Hematopoietic multipotent progenitor cell (in vitro differentiated cells): ENCODE measurements at regions not wholly inside any gene's neighbourhood (a gene's known extent, or its start where the extent isn't known, plus 50 kb on each side); places are given as distances from the start of the nearest gene placed in this dataset.
"Not testable (repeated sequence)": the region's sequence is repeated elsewhere in the genome, so short reads cannot be mapped to it uniquely, and the experiment has no call there.

ENCODE experiments used
- DNase-seq, 3 donors: peaks; one replicate each; pipeline ENCODE4 v3.0.0-alpha.2; 2011 to 2015; ENCODE audit warnings: low read depth in 2 of 3, low spot score in 2 of 3

DNA sequence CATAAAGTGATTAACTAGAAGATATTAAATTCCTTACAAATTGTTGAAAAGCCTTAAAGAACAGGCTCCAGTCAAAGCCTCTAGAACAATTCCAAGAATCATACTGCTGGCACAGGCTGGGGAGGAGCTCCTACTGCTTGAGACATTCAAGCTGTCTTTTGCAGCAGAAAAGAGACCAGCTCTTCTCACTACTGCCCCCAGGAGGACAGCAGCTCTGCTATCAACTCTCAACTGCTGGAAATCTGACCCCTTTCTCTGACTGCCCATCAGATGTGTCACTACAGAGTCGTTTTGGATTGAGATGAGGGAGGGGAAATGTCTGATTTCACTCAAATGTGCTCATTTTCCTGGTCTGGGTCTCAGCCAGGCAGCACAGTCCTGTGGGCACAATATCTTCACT is 421.0 kb downstream of the RPIA start:
- peak in 2 of 3 donors; percentile 5 to 23 for DNase-seq

DNA sequence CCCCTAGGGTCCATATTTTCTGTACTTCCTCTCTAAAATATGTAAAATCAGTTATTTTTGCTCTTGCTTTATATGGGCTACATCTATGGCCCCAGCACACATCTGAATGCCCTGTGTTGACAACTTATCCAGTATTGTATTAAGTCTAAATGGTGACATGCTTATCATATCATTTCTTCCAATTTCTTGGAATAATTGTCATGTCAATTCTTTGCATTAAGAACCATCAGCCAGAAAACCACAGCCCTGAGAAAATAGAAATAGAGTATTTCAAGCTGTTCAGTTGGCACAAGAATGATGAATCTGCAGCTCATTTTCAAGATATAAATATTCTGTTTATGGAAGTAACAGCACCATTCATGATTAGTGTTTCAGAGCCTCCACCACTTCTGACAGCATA is 421.8 kb downstream of the RPIA start:
- not testable (repeated sequence) for DNase-seq

DNA sequence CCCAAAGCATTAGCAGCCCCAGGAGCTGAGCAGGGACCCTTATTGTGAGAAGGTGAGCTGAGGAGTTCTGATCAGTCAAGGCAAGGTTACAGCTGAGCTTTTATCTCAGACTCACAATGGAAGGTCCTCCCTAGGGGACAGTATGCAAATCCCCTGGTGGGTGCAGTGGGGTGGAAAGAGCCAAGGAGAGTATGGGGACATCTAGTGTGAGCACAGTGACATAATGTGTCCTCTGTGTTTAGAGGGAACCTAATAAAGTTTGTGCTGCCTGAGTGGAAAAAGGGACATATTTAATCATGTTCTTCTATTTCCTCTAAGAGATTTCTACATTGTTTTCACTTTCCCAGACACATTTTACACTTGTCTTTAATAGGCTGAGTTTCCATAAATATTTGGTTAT is 438.0 kb downstream of the RPIA start:
- DNase-seq, result not testable (repeated sequence)

DNA sequence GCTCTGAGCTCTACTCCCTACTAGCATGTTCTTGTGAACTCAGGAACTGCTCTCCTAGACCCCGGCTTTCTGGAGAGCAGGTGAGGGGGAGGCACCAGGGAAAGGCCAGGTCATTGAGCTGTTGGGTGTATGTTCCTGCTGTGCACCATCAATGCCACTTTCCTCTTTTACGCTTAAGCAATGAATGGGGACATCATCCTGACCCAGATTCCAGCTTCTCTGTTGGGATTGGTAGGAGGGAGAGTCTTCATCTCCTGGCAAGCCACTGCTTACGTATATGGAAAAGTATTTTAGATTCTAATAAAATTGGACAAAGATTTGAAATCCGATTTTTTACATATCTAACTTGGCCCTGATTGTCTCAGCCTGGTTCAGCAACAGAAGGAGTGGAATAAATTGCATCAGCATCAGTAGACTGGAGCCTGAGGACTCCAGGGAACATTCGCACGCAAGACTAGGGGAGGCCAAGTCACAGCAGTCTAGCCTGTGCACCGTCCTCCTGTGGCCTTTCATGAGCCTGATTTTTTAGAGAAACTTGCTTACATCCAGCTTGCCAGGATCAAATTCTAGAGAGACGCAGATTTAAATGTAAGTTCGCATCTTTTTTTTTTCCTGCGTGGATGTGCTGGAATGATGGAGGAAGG is 439.3 kb downstream of the RPIA start:
- DNase-seq, result not testable (repeated sequence)

DNA sequence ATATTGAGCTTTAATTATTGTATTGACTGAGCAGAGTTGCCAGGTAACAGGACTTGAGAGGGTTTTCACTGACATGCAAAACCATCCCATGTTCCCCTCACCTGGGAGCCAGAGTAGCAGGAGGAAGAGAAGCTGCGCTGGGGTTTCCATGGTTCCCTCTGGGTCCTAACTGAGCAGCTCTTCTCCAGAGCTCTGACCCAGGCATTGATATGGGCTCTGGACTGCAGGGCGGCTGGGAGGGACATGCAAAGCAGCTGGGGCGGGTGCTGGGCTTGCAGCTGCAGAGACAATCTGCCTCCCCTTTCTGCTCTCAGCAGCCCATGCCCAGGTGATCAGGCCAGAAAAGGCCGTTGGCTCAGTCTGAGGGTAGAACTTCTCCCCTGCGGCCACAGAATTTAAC is 451.5 kb downstream of the RPIA start:
- not testable (repeated sequence) for DNase-seq

DNA sequence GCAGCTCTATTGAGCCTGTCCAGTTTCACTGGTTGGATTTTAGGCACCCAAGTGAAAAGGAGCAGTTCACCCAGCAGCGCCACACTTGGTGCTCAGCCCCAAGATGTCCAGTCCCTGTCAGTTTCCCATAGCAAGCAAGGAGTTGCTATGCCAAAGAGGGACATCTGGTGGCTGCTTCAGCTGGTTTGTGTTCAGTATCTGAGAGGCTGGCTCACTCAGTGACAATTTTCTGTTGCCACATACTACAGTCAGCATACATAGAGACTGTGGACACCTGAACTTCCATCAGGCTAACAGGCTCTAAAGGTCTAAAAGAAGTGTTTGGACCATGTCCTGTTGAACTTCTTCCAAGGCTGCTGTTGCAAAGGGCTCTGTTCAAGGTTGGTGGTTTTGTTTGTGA is 453.9 kb downstream of the RPIA start:
- DNase-seq, result not testable (repeated sequence)

DNA sequence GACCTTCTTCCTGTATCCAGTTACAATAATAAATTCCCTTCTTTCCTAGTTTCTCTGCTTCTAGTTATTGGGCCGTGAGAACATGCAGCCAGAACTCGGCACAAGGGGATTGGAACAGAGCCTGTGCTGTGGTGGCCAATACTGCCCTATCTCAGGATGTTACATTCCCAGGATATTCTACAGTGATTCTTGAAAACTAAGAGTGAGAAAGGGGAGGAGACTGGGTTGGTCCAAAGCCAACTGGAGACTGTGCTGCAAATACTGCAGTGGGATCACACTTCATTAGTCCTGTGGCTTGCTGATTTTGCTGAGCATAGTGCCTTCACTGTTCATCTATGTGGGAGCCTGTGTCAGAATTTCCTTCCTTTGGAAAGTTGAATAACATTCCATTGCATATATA is 456.8 kb downstream of the RPIA start:
- not testable (repeated sequence) for DNase-seq

DNA sequence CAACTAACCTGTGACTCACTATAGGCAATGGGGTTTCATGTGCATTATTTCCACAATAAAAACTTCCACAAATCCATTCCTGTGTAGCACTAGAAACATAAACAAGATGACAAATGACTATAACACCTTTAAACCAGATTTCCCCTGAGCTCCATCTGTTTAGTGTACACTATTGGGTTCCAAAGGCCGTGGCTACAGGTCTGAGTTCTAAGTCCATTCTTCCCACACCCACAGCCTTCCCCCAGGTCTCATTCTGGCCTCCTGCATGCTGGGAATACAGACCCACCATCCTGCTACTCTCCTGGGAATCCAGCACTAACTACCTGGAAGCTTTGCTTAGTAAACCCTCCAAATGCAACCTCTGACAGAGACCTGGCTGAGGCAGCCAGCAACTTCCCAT is 460.2 kb downstream of the RPIA start:
- DNase-seq, result not testable (repeated sequence)

DNA sequence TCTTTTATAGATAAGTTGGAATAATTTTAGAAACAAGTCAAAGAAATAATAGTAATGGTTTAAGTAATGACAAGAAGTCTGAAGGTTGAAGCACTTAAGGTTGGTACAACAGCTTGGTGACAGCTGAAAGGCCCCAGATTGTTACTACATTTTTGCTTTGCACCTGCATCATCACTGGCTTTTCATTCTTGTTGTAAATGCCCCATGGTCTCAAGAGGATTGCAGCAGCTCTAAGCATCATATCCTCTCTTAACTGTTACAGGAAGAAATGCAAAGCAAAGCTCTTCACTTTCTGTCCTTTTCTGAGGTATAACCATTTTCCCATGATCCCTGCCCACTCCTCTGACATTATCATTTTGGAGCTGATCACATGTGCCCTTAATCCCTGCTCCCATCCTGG is 461.0 kb downstream of the RPIA start:
- not testable (repeated sequence) for DNase-seq

DNA sequence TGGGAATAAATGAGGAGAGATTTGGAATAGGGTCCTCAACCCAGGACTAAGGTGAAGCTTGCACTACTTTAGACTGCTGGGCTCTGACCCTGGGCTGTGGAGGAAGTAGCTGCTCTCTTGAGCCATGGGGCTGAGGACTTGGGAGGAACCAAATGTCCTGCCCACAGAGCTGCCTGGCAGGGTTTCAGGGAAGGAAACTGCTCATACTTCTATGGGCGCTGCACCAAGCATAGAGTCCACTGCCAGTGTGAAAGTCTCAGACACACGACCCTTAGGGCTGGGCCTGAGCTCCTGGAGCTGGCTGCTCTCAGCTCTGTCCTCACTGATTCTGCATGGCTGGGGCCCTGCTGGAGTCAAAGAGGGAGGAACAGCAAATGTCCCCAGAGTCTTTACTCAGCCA is 461.7 kb downstream of the RPIA start:
- peak in 1 of 3 donors; percentile 36 for DNase-seq

DNA sequence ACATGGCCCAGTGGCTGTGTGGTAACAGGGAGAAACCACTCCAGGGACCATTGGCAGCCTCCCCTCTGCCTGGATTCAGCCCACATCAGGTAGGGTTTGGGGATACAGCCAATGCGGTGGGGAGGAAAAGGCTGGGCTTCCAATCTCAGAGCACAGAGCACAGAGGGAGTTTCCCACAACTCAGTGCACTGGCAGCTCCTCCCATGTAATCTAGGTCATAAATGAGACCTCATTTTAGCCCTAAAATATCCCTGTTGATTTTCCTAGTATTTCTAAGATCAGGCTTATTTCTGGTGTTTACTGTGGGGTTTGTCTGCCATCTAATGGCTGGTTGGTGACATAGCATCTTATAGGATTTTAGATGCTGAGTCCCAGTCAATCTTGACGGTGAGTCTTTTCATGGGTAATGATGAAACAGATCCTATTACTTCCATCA is 462.8 kb downstream of the RPIA start:
- peak in 1 of 3 donors; percentile 9 for DNase-seq

DNA sequence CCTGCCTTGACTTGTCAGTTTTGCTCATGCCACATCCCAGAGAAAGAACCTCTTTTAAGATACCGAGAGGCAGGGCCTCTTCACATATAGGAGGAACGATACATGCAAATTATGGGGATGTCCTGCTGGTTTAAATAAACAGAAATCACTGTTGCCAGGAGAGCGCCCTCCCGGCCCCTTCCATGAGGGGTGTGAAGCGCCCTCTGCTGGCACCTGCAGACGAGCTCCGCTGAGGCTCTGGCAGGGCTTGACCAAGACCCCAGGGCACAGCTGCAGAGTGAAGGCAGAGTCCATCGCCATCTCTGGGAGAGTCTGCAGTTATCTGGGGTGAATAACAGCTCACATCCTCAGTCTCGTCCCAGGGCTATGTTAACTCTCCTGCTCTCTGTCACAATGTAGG is 468.8 kb downstream of the RPIA start:
- not testable (repeated sequence) for DNase-seq

DNA sequence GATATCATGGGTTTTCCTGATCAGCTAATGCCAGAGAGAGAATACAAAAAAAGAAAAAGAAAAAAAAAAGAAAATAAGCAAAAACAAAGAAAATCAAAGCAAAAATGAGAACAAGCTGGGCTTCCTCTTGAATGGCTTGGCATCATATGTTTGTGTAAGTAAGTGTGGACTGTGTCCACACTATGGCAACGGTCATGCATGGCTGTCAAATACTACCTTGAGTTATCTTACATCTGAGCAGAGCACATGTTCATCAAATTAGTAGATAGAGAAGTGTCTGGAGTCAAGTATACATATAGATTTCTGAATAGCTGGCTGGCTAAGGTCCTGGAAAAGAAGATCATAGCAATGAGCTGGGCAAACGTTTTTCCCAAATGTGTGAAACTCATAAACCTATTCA is 470.2 kb downstream of the RPIA start:
- not testable (repeated sequence) for DNase-seq

DNA sequence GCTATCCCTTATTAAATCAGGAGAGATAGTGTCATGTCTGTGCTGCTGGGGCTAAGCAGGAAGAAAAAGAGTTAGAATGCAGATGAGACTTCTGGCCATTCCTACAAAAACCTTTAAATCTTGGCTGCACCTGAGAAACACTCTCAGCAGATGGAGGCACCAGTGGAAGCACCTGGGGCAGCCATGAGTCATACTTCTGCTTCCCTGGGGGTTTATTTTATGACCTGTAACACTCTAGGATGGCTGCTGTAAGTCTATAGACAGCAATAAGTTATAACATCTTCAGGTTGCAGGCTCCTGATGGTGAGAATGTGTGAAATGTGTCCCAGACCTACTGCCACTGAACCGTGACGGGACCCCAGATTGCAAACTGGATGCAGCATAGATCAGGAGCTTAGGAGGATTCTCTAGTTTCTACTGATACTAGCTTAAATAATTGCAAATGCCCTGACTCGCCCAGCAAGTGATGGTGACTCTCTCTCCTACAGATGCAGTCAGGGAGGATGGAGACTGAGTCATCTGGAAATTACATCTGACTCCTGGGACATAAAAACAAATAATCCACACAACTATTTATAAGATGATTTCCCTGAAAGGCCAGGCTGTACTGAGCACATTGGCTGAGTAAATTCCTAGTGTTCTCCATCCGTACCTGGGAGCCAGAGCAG is 479.2 kb downstream of the RPIA start:
- DNase-seq, result not testable (repeated sequence)

DNA sequence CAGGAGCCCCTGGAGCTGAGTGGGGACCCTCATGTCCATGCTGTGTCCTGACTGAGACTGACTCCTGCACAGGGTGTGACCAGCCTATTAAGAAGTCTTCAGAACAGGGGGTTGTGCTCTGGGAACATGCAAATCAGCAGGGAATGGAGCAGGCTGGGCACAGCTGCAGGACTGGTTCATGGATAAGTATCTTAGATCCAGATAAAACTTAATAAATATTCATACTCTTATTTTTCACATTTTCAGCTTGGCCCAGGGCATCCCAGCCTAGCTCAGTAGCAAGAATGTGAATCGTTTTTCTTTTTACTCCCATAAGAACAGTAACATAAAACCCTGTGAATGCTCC is 479.7 kb downstream of the RPIA start:
- not testable (repeated sequence) for DNase-seq

DNA sequence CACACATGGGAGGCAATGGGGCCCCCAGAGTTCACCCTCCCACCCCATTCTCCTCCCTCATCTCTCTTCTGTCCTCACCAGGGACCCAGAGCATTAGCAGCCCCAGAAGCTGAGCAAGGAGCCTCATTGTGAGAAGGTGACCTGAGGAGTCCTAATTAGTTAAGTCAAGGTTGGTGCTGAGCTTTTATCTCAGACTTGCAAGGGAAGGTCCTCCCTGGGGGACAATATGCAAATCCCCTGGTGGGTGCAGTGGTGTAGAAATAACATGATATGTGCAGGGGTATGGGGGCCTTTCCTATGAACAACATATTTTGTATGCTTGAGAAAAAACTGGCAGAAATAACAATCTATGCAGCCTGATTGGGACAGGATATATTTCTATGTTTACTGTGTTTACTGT is 485.5 kb downstream of the RPIA start:
- not testable (repeated sequence) for DNase-seq

DNA sequence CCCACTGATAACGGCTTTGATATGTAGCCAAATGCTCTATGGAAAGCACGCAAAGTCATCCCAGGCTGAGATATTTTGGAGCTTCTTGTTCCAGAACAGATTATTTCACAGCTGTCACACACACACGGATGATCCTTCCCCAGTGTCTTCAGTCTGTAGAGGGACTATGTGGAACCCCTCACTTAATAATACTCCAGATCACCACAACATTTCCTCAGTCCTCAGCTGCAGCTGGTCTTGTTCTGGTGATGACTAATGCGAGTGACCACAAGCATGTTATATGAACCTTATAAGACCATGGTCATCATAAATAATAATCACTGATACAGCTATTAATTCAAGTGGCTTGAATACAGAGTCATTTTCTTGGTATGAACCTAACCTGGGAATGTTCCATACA is 490.7 kb downstream of the RPIA start:
- DNase-seq, result not testable (repeated sequence)

DNA sequence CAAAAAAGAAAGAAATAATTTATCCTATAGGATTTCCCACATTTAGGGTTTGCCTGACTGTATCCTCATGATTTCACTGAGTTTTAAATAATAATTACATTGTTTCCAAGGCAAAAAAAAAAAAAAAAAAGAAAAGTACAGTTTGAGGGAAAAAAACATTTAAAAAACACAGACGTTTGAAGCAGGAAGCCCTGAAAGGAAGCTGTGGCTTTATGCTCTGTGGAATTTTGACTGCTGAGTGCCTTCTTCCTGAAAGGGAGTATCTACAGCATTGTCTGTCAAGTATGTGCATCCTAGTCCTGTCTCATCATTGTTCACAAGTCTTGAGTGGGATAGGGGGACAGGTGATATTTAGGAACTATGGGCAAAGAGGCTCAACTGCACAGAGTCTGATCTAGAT is 493.3 kb downstream of the RPIA start:
- peak in 1 of 3 donors; percentile 52 for DNase-seq

DNA sequence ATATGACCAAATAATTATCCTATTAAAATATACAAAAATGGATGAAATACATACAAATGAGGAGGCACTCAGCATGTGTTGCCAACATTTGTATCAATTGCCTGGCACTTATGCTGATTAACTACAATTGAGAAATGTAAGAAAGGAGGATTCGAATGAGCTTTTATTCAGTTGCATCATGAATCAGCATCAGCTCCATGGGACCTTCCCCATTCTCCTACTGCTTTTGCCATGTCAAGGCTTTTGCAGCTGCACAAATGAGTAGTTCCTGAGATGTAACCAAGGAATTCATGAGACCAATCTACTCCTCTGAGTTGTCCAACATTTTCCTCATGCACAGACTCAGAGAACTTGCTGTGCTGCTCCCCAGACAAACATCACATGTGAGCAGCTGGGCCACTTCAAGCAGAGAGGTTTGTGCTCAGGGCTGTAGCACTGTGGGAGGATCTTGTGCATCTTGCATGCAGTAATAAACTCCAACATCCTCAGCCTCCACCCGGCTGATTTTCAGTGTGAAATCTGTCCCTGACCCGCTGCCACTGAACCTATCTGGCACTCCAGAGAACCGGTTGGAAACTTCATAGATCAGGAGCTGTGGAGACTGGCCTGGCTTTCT is 504.3 kb downstream of the RPIA start:
- not testable (repeated sequence) for DNase-seq

DNA sequence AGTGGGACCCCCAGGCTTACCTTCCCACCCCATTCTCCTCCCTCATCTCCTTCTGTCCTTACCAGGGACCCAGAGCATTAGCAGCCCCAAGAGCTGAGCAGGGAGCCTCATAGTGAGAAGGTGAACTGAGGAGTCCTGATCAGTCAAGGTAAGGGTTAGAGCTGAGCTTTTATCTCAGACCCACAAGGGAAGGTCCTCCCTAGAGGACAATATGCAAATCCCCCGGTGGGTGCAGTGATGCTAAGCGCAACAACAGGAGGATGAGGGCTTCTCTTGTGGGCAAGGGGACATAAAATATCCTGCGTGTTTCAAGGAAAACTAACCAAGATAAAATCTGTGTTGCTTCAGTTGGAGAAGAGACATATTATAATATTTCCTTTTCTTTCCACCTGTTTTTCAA is 505.2 kb downstream of the RPIA start:
- not testable (repeated sequence) for DNase-seq

DNA sequence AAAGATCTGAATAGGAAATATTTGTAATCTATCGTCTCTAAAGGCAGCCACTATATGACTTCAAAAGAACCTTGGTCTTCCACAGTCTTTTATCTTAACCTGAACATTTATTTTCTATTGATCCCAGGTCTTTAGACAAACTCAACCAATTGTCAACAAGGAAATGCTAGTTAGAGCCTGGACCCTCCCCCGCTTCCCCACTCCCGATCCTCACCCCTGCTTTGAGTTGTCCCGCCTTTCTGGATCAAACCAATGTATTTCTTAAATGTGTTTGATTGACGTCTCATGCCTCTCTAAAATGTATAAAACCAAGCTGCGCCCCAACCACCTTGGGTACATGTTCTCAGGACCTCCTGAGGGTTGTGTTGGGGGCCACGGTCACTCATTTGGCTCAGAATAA is 506.6 kb downstream of the RPIA start:
- not testable (repeated sequence) for DNase-seq
